HS-5 (cell line): ENCODE measurements at regions not wholly inside any gene's neighbourhood (a gene's known extent, or its start where the extent isn't known, plus 50 kb on each side); places are given as distances from the start of the nearest gene placed in this dataset.

Experiments used
- DNase-seq: peaks from one replicate; pipeline ENCODE4 v3.0.0-alpha.2; 2012; ENCODE audit warnings: low read depth

GRCh38 chr3:190722181-190722905, 140.2 kb downstream of the GMNC start:
- DNase-seq, result no peak

- DNase-seq, result no peak
These were observed 141.2 kb downstream of the GMNC start for GRCh38 chr3:190721330-190721729.

- peak; percentile 47 for DNase-seq
These were observed 143.8 kb downstream of the GMNC start for GRCh38 chr3:190718671-190719070.

- no peak for DNase-seq
These were observed 144.4 kb downstream of the GMNC start for GRCh38 chr3:190718097-190718496.

- no peak for DNase-seq
These were observed 145.5 kb downstream of the GMNC start for GRCh38 chr3:190716961-190717360.

GRCh38 chr3:190716211-190716610, 146.3 kb downstream of the GMNC start:
- no peak for DNase-seq

GRCh38 chr3:190710723-190711122, 151.8 kb downstream of the GMNC start:
- no peak for DNase-seq

GRCh38 chr3:190709351-190709773, 153.1 kb downstream of the GMNC start:
- DNase-seq, result no peak
